Spinal cord (tissue), 9 donors: ENCODE measurements at regions not wholly inside any gene's neighbourhood (a gene's known extent, or its start where the extent isn't known, plus 50 kb on each side); places are given as distances from the start of the nearest gene placed in this dataset.

Experiments used
- DNase-seq, 6 donors: peaks; one replicate each; pipeline versions ENCODE4 v3.0.0 to v3.0.0-alpha.2; 2013 to 2015; ENCODE audit warnings: low spot score in 6 of 6, low read depth in 4 of 6
- H3K27ac ChIP-seq: one replicate; pipeline ENCODE4 v1.5.1; 2013; ENCODE audit warnings: low read depth, low read length, control low read depth
- H3K27me3 ChIP-seq: one replicate; pipeline ENCODE4 v1.6.1; 2013; ENCODE audit warnings: low read length; ENCODE audit not compliant: control insufficient read depth, insufficient read depth
- H3K36me3 ChIP-seq: one replicate; pipeline ENCODE4 v1.6.1; 2013; ENCODE audit warnings: low read length; ENCODE audit not compliant: control insufficient read depth, insufficient read depth
- H3K4me1 ChIP-seq: one replicate; pipeline ENCODE4 v1.6.1; 2013; ENCODE audit warnings: low read length; ENCODE audit not compliant: control insufficient read depth, insufficient read depth
- H3K4me3 ChIP-seq: one replicate; pipeline ENCODE4 v1.5.1; 2013; ENCODE audit warnings: low read depth, low read length, control low read depth
- H3K9me3 ChIP-seq: one replicate; pipeline ENCODE4 v1.6.1; 2013; ENCODE audit warnings: low read length; ENCODE audit not compliant: control insufficient read depth, insufficient read depth
- WGBS: methylation state at CpG from one replicate; pipeline ENCODE4 v1.1.5; 2013; ENCODE audit warnings: missing lambda C conversion rate; ENCODE audit not compliant: insufficient coverage; 5-methylcytosine and 5-hydroxymethylcytosine counted together
- donor health status: healthy.

DNA sequence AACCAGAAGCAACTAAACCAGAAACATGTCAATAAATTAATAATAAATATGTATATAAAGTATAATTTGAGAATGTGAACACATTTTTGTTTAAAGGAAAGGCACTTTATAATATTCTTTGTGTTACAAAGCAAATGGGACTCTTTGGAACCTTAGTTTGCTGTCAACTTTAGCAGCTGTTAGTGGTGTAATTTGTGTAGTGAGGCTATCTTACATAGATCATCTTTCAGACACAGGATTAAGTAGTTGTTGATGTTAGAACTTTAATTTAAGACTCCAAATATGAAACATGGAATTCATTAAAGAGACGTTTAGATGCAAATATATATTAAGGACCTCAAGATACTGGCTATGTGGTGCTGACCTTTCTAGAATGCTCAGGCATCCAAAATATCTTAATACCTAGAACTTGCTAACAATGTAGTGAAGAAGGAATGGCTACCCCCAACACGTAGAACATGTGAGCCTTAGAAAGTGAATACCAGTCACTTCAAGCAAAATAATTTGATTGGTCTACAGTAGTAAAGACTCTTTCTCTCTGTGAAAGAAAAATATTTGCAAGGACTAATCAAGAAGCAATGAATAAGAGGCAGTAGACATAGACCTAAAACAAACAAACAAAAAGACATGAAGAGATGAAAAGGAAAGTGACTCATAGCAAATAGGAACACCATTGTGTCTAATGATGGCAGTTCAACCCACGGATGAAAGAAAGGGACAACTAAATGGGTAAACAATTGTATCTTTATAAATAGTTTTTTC is 811.4 kb downstream of the USP25 start:
- peaks cover 3% of the 10 kb centered on the region for H3K36me3 ChIP-seq
- no peaks in the 10 kb centered on the region for H3K4me1 ChIP-seq
- no peak overlapping the region for H3K4me3 ChIP-seq
- no CpG with 5 or more reads among the region's 3 CpGs for WGBS
- no peaks in the 10 kb centered on the region for H3K27me3 ChIP-seq
- DNase-seq, result no peak
- no peaks in the 10 kb centered on the region for H3K9me3 ChIP-seq
- H3K27ac ChIP-seq, result no peak overlapping the region

DNA sequence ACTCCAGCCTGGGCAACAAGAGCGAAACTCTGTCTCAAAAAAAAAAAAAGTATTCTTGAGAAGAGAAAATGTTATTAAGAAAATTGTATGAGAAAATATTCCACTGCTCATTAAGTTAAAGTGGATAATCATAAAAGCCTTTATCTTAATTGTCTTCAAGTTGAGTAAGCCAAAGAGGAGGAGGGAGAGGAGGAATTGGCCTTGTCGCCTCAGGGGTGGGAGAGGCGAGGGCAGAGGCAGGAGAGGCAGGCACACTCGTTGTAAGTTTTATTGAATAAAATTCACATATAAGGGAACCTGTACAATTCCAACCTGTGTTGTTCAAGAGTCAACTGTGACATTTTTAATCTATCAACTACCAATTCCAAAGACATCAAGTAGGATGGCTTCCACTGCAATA is 820.3 kb downstream of the USP25 start:
- no peaks in the 10 kb centered on the region for H3K27me3 ChIP-seq
- WGBS, result no CpG with 5 or more reads among the region's 4 CpGs

DNA sequence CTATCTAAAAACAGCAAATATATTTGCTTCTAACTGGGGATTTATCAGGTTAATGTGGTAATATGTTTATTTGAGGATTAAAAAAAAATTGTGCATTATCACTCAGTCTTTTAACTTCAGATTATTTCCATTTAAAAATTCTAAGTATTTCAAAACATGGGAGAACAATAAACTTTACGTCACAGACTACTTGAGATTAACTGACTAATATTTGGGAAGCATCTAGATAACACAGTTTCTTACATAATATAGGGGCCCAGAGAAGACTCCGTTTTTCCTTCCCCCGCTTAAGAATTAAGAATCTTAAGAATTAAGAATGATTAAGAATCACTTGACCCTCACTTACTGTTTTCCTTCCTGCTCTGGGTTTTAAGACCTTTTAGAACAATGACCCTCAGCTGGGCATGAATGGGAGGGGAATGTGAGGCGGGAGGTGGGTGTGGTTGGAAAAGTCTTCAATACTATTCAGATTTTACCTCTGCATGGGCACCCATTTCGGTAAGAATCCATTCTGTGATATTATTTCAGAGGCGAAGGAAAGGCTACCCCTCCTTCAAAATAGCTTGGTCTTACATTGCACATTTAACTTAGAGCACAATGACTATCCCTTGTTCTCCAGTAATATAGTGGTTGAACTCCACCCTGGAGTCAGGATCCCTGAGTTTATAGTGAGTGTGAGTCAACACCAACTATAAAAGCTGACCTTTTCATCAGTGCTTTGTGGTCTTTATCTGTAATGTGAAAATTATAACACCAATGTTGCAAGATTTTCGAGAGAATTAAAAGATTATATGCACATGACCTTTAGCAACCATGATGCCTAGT is 821.3 kb downstream of the USP25 start:
- no CpG with 5 or more reads among the region's 7 CpGs for WGBS
- Histone ChIP-seq H3K4me1 (peaks cover 3% of the 10 kb centered on the region), H3K36me3 (peaks cover 8% of the 10 kb centered on the region), H3K9me3 (no peaks in the 10 kb centered on the region), H3K27me3 (no peaks in the 10 kb centered on the region), H3K27ac (no peak overlapping the region), H3K4me3 (no peak overlapping the region)
- DNase-seq, result no peak

More for the DNA sequence above, 820.3 kb downstream of the USP25 start:
- H3K4me1 ChIP-seq, result peaks cover 3% of the 10 kb centered on the region
- no peak for DNase-seq
- no peaks in the 10 kb centered on the region for H3K9me3 ChIP-seq
- H3K27ac ChIP-seq, result no peak overlapping the region
- H3K4me3 ChIP-seq, result no peak overlapping the region
- peaks cover 8% of the 10 kb centered on the region for H3K36me3 ChIP-seq

DNA sequence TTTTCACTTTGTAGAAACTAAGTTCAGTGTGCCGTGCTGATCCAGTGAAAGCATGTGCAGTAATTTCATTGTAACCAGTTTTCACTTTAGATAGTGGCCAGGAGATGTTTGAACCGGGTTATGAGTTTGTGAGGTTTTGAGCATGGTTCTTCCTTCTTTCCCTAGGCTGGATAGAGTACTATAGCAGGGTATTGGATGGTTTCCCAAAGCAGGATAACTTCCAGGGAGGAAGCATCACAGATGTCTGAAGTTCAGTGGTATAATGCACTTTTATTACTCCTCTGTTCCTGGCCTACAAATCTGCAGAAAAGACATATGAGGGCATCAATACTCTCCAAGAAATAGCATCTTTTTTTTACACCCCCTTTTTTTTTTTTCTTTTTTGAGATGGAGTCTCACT is 823.1 kb downstream of the USP25 start:
- Histone ChIP-seq H3K36me3 (peaks cover 12% of the 10 kb centered on the region), H3K27me3 (no peaks in the 10 kb centered on the region), H3K27ac (no peak overlapping the region), H3K4me1 (peaks cover 3% of the 10 kb centered on the region), H3K4me3 (no peak overlapping the region), H3K9me3 (no peaks in the 10 kb centered on the region)
- DNase-seq, result peak in 1 of 6 donors; percentile 28
- 67% methylated on average over 2 of the region's 2 CpGs for WGBS

DNA sequence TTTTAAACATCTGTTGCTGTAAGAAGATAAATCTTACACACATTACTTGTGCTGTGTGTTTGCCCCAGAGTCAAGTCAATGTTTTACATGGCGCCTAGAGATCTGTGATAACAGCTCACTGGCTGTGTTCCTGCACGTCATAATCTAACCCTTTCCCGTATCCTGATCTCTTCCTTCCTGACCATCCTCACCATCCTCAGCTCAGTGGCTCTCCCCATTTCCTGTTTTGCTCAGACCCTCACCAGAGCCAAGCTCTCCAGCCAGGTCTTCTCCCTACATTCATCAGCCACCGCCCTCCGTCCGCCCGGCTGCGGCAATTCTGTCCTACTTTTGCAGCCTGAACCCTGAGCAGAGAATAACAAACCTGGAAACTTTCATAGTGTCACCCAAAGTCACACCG is 824.7 kb downstream of the USP25 start:
- H3K4me3 ChIP-seq, result no peak overlapping the region
- WGBS, result 84% methylated on average over 8 of the region's 9 CpGs
- peaks cover 3% of the 10 kb centered on the region for H3K4me1 ChIP-seq
- peaks cover 12% of the 10 kb centered on the region for H3K36me3 ChIP-seq
- DNase-seq, result no peak
- no peak overlapping the region for H3K27ac ChIP-seq
- no peaks in the 10 kb centered on the region for H3K9me3 ChIP-seq
- H3K27me3 ChIP-seq, result no peaks in the 10 kb centered on the region

DNA sequence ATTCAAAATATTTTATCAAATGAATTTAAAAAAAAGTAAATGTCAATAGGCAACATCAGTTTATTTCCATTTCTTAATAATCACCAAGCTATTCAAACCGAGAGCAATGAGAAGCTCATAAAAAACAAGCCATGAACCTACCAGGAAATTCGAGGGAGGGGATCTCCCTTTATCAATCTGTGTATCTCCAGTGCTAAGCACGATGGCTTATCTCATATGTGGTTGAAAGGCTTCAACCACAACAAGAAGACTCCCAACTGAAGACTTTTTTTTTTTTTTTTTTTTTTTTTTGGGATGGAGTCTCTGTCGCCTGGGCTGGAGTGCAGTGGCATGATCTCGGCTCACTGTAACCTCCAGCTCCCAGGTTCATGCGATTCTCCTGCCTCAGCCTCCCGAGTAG is 833.3 kb downstream of the USP25 start:
- 93% methylated on average over 4 of the region's 7 CpGs for WGBS
- H3K27ac ChIP-seq, result no peak overlapping the region
- no peak for DNase-seq

DNA sequence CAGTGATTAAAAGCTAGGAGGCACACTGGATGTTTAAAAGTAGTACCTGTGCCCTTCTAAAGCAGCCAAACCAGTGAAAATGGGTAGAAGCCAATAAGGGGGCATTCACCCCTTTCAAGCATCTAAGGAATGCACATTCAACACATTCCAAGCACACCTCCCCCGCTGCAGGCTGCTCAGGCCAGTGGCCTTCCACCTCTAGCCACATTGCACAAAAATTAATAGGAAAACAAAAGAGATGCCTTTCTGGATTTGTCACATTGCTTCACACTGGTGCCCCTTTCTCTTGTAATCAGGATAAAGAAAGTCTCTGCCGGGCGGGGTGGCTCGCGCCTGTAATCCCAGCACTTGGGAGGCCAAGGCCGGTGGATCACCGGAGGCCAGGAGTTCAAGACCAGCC is 834.0 kb downstream of the USP25 start:
- H3K27ac ChIP-seq, result no peak overlapping the region
- peaks cover 2% of the 10 kb centered on the region for H3K36me3 ChIP-seq
- whole genome bisulfite sequencing, result 94% methylated on average over 5 of the region's 7 CpGs

More for the DNA sequence above, 833.3 kb downstream of the USP25 start:
- peaks cover 4% of the 10 kb centered on the region for H3K4me1 ChIP-seq
- no peaks in the 10 kb centered on the region for H3K9me3 ChIP-seq
- no peak overlapping the region for H3K4me3 ChIP-seq
- no peaks in the 10 kb centered on the region for H3K27me3 ChIP-seq
- peaks cover 2% of the 10 kb centered on the region for H3K36me3 ChIP-seq

DNA sequence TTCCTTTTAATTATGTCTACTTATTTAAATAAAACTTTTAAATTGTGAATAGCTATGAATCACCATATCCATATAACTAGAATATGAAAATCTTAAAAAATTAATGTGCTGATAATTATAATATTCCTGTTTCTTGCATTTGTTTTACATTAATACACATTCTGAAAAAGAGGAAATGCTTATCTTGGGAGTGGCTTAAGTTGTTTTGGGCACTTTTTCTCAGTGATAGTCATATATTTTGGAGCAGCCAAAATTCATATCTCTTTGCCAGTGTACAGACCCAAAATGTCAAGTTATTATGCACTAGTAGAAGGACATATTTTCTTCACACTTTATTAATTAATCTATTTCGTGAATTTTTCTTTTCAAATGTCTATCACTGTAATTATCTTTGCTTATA is 838.5 kb downstream of the USP25 start:
- no peaks in the 10 kb centered on the region for H3K27me3 ChIP-seq
- DNase-seq, result no peak
- no CpG with 5 or more reads among the region's 1 CpG for WGBS
- H3K4me1 ChIP-seq, result peaks cover 4% of the 10 kb centered on the region
- no peaks in the 10 kb centered on the region for H3K9me3 ChIP-seq
- H3K27ac ChIP-seq, result no peak overlapping the region
- H3K4me3 ChIP-seq, result no peak overlapping the region
- peaks cover 2% of the 10 kb centered on the region for H3K36me3 ChIP-seq

More for the DNA sequence above, 834.0 kb downstream of the USP25 start:
- H3K4me1 ChIP-seq, result peaks cover 4% of the 10 kb centered on the region
- H3K27me3 ChIP-seq, result no peaks in the 10 kb centered on the region
- no peaks in the 10 kb centered on the region for H3K9me3 ChIP-seq
- H3K4me3 ChIP-seq, result no peak overlapping the region
- DNase-seq, result no peak

DNA sequence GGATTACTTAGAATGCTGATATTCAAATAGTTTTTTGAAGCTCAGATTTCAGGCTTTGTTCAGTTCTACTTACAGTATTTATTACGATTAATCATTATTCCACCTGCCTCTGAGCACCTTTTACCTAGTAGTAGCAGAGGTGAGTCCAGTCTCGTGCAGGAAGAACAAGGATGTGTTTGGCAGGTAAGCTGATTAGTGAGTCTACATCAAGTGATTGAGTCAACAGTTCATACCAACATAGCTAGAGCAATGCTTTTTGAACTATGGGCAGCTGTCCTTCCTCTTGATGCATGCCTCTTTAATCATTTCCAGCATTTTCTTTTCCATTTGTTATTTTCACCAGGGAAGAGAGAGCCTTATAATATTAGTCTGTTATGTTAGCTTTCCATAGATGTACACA is 838.9 kb downstream of the USP25 start:
- peaks cover 2% of the 10 kb centered on the region for H3K36me3 ChIP-seq
- no peaks in the 10 kb centered on the region for H3K9me3 ChIP-seq
- no peak overlapping the region for H3K4me3 ChIP-seq
- H3K27ac ChIP-seq, result no peak overlapping the region
- WGBS, result no CpG with 5 or more reads among the region's 2 CpGs
- DNase-seq, result no peak
- H3K27me3 ChIP-seq, result no peaks in the 10 kb centered on the region
- H3K4me1 ChIP-seq, result peaks cover 4% of the 10 kb centered on the region

DNA sequence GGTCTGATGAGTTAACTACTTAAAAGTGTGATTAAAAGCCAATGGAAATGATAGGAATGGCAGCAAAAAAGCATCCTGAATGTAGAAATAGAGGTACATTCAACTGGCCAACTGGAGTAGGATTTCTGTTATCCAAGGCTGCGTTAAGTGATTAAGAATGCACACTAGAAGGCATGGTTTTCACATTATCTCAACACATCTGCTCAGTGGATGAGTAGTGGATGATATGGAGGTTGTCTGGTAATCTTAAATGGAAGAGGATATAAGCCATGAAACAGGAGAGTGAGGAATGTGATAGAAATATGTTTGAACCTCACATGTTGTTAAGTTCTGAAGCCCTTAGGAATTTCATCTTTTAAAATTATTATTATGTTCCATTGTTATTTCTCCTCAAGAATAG is 839.9 kb downstream of the USP25 start:
- no peaks in the 10 kb centered on the region for H3K36me3 ChIP-seq
- no peaks in the 10 kb centered on the region for H3K9me3 ChIP-seq
- no CpG with 5 or more reads among the region's 1 CpG for WGBS

More for the DNA sequence above, 839.9 kb downstream of the USP25 start:
- H3K4me1 ChIP-seq, result no peaks in the 10 kb centered on the region
- no peak for DNase-seq
- H3K4me3 ChIP-seq, result no peak overlapping the region
- no peaks in the 10 kb centered on the region for H3K27me3 ChIP-seq
- H3K27ac ChIP-seq, result no peak overlapping the region
